ENCODE measurements at regions not wholly inside any gene's neighbourhood (a gene's known extent, or its start where the extent isn't known, plus 50 kb on each side); places are given as distances from the start of the nearest gene placed in this dataset.

DNA sequence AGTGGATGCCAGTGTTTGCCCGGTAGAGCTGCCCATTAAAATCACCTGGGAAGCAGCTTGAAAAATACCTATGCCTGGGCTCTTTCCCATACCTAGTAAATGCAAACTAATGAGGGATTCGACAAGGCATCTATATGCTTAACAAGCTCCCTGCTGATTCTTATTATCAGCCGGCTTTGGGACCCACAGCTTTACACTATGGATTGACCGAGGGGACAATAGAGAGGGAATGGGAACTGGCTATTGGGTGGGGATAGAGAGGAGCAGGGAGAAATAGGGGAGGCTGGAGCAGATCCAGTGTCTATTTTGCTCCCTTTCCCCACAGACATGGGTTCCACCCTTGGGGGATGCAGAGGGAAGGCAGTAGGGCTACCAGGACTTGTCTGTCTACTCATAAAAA lies 103.1 kb upstream of the TEX13D start:
- TF ChIP-seq, protein P1, sequence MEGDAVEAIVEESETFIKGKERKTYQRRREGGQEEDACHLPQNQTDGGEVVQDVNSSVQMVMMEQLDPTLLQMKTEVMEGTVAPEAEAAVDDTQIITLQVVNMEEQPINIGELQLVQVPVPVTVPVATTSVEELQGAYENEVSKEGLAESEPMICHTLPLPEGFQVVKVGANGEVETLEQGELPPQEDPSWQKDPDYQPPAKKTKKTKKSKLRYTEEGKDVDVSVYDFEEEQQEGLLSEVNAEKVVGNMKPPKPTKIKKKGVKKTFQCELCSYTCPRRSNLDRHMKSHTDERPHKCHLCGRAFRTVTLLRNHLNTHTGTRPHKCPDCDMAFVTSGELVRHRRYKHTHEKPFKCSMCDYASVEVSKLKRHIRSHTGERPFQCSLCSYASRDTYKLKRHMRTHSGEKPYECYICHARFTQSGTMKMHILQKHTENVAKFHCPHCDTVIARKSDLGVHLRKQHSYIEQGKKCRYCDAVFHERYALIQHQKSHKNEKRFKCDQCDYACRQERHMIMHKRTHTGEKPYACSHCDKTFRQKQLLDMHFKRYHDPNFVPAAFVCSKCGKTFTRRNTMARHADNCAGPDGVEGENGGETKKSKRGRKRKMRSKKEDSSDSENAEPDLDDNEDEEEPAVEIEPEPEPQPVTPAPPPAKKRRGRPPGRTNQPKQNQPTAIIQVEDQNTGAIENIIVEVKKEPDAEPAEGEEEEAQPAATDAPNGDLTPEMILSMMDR (IDR thresholded peaks at IDR 0.05), result no peak
- no peak for TF ChIP-seq ZFX (IDR thresholded peaks at IDR 0.05; ENCODE audit: borderline replicate concordance)

All from 22Rv1 (cell line).